Body of pancreas (tissue), 4 donors: ENCODE measurements at regions not wholly inside any gene's neighbourhood (a gene's known extent, or its start where the extent isn't known, plus 50 kb on each side); places are given as distances from the start of the nearest gene placed in this dataset.

Experiments
- ATAC-seq: fragments of 150-250 bp; one replicate; pipeline ENCODE4 v1.9.1; 2016
- DNase-seq, 4 donors: peaks; one replicate each; pipeline ENCODE4 v3.0.0-alpha.2; 2019
- H3K27ac ChIP-seq, 4 donors: fragments of 200-600 bp; sonication (generic); 1 replicate in 3 of 4; 2 replicates in 1 of 4; pipeline versions ENCODE4 v1.5.1 to v1.6.1; 2016 to 2019; ENCODE audit warnings: mild to moderate bottlenecking in 1 of 4, mixed read lengths in 1 of 4, moderate library complexity in 1 of 4
- H3K27me3 ChIP-seq, 2 donors: fragments of 200-600 bp; sonication (generic); one replicate each; pipeline ENCODE4 v1.6.0; 2016; ENCODE audit warnings: mild to moderate bottlenecking in 1 of 2
- H3K36me3 ChIP-seq, 2 donors: fragments of 200-600 bp; sonication (generic); replicated peaks in 1 of 2; 2 replicates each; pipeline ENCODE4 v1.5.1; 2016; ENCODE audit warnings: low read depth in 2 of 2; ENCODE audit not compliant: insufficient read depth in 1 of 2
- H3K4me1 ChIP-seq: fragments of 200-600 bp; sonication (generic); one replicate; pipeline ENCODE4 v1.6.0; 2016
- H3K4me3 ChIP-seq, 2 donors: fragments of 200-600 bp; sonication (generic); 1 replicate in 1 of 2; 2 replicates in 1 of 2; pipeline ENCODE4 v1.5.1; 2016 to 2019
- H3K9me3 ChIP-seq, 3 donors: fragments of 200-600 bp; sonication (generic); 1 replicate in 2 of 3; 2 replicates in 1 of 3; pipeline ENCODE4 v1.5.1; 2016
- POLR2A ChIP-seq, 3 donors: fragments of 450-650 bp; IDR thresholded peaks; one replicate each; pipeline ENCODE4 v1.6.1; 2016; ENCODE audit warnings: antibody characterized with exemption in 3 of 3, mild to moderate bottlenecking in 2 of 3
- WGBS, 2 donors: methylation state at CpG; one replicate each; pipeline ENCODE4 v1.1.5; 2017; 5-methylcytosine and 5-hydroxymethylcytosine counted together
- intact Hi-C: fragments of 100-400 bp; cut with DNase I; formaldehyde crosslinking; loops from one replicate; pipeline ENCODE4 v1.15.1; 2023
- TF ChIP-seq, protein P1 (sequence below), 7 experiments: fragments of 450-650 bp in 4 of 7; fragments of 200-600 bp in 3 of 7; sonication (generic) in 3 of 7; IDR thresholded peaks; one replicate each; pipeline ENCODE4 v1.5.1; 2016 to 2019; ENCODE audit warnings: antibody characterized with exemption in 7 of 7

DNA sequence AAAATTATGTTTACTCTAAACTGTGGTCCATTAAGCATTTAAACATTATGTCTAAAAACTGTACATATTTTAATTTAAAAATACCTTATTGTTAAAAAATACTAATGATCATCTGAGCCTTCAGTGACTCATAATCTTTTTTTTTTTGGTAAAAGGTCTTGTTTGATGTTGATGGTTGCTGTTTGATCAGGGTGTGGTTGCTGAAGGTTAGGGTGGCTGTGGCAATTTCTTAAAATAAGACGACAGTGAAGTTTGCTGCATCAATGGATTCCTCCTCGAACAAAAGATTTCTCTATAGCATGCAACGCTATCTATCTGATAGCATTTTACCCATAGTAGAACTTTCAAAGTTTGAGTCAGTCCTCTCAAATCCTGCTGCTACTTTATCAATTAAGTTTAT lies 180.0 kb upstream of the AHR start:
- H3K27ac ChIP-seq: no peak overlapping the region
- H3K4me1 ChIP-seq: no peaks in the 10 kb centered on the region
- no peaks in the 10 kb centered on the region for H3K27me3 ChIP-seq
- H3K9me3 ChIP-seq: no peaks in the 10 kb centered on the region
- H3K36me3 ChIP-seq: no peaks in the 10 kb centered on the region
- 76 to 78% methylated on average over 3 of the region's 3 CpGs for WGBS, 2 donors
- DNase-seq (no peak), ATAC-seq (no peak)
- TF ChIP-seq, protein P1, sequence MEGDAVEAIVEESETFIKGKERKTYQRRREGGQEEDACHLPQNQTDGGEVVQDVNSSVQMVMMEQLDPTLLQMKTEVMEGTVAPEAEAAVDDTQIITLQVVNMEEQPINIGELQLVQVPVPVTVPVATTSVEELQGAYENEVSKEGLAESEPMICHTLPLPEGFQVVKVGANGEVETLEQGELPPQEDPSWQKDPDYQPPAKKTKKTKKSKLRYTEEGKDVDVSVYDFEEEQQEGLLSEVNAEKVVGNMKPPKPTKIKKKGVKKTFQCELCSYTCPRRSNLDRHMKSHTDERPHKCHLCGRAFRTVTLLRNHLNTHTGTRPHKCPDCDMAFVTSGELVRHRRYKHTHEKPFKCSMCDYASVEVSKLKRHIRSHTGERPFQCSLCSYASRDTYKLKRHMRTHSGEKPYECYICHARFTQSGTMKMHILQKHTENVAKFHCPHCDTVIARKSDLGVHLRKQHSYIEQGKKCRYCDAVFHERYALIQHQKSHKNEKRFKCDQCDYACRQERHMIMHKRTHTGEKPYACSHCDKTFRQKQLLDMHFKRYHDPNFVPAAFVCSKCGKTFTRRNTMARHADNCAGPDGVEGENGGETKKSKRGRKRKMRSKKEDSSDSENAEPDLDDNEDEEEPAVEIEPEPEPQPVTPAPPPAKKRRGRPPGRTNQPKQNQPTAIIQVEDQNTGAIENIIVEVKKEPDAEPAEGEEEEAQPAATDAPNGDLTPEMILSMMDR (IDR thresholded peaks at IDR 0.05): no peak
- no peak for TF ChIP-seq POLR2A (IDR thresholded peaks at IDR 0.05)
- intact Hi-C loops: no loop called here
- H3K4me3 ChIP-seq: no peak overlapping the region

DNA sequence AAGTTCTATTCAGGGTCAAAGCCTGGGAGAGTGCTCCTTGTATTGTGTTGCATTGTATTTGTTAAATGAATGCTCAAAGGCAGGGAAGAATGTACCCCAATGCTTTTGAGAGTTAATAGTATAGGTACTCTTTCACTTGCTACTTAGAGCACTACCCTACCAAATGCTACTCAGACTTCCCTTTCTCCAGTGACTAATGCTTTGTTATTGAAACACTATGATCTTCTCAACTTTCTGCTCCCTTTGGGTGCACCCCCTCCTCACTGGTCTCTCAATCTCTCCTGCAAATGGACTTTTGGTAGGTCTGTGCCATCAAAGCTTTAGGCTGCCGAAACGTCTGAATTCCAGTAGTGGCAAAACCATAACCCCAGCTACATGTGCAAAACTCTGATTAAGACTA lies 177.7 kb upstream of the AHR start:
- intact Hi-C loops: no loop called here
- Histone ChIP-seq H3K9me3 (no peaks in the 10 kb centered on the region), H3K36me3 (no peaks in the 10 kb centered on the region), H3K4me3 (no peak overlapping the region), H3K4me1 (no peaks in the 10 kb centered on the region), H3K27ac (no peak overlapping the region), H3K27me3 (no peaks in the 10 kb centered on the region)
- TF ChIP-seq, protein P1 (IDR thresholded peaks at IDR 0.05): no peak
- no peak for TF ChIP-seq POLR2A (IDR thresholded peaks at IDR 0.05)
- WGBS, 2 donors: 64 to 88% methylated on average over 2 of the region's 2 CpGs
- ATAC-seq (no peak), DNase-seq (no peak)

DNA sequence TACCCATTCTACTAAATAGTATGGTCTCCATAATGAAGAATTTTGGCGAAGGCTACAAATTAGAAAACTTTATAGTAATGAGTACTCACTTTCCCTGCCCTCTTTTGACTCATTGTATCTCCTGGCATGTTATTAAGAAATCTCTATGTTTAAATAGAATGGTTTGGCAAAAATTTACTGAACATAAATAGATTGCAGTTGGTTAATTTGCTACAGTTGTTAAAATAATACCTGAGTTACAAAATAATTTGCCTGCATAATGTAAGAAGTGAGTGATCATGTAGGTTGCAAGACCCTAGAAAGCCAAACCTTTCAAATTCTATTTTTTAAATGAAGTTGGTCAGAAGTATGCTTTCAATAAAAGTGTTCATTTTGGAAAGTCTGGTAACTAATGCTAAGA lies 176.8 kb upstream of the AHR start:
- intact Hi-C loops: no loop called here
- TF ChIP-seq POLR2A (IDR thresholded peaks at IDR 0.05): no peak
- TF ChIP-seq, protein P1 (IDR thresholded peaks at IDR 0.05): no peak
- Histone ChIP-seq H3K36me3 (no peaks in the 10 kb centered on the region), H3K27ac (no peak overlapping the region), H3K4me1 (no peaks in the 10 kb centered on the region), H3K27me3 (no peaks in the 10 kb centered on the region), H3K9me3 (no peaks in the 10 kb centered on the region), H3K4me3 (no peak overlapping the region)
- 69 to 94% methylated on average over 1 of the region's 1 CpG for WGBS, 2 donors
- ATAC-seq: no peak
- no peak for DNase-seq

DNA sequence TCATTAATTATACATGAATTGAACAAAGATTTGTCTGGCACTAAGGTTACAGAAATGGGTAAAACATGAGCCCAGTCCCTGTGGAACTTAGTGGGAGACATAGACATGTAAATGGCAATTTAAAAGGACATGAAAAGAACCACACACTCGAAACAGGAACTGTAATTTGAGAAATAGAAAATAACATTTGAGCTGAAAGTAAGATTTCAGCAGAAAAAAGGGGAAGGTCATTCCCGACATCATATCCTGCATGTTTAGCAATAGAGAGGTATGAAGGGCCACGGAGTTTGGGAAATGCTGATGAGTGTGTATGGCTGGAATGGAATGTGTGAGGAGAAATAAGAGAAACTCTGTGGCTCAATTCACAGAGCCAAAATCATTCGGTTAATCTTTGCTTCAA lies 175.4 kb upstream of the AHR start:
- peak overlapping the region in 1 of 4 donors; percentile 23 for H3K27ac ChIP-seq
- H3K27me3 ChIP-seq: no peaks in the 10 kb centered on the region
- H3K9me3 ChIP-seq: no peaks in the 10 kb centered on the region
- 63 to 70% methylated on average over 4 of the region's 4 CpGs for WGBS, 2 donors
- H3K4me1 ChIP-seq: no peaks in the 10 kb centered on the region
- H3K4me3 ChIP-seq: no peak overlapping the region
- TF ChIP-seq POLR2A (IDR thresholded peaks at IDR 0.05): no peak
- TF ChIP-seq, protein P1 (IDR thresholded peaks at IDR 0.05): no peak
- DNase-seq (peak in 1 of 4 donors; percentile 50), ATAC-seq (peak; percentile 27)
- intact Hi-C loops: no loop called here
- H3K36me3 ChIP-seq: no peaks in the 10 kb centered on the region

DNA sequence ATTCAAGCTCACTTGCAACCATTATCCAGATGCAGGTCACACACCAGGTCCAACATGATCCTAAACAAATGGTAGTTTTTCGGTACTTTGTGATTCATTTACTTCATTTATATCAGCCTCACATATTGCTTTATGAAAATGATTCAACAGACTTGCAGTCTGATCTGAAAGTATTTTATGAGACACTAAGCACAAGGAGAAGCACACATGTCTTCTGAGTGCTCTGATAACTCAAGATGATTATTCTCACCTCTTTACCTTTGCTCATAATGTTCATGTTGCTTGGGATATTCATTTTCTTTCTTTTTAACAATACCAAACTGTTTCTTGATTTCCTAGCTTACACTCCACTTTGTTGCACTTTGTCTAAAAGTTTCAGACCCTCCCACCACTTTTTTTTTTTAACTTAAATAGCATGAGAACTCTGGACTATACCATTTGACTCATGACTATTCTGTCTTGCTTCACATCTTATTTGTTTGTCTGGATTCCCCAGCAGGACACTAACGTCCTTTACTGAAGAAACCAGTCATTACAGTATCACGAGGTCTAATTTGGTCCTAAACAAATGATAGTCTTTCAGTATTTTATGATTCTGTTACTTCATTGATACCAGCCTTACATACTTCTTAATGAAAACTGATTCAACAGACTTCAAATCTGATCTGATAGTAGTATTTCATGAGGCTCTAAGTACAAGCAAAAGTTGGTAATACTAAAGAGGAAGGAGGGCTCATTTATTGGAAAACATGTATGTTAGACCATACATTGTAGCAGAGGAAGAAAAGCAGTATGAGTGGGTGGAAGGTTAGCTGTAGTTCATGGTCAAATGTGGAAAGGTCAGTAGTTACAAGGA lies 171.8 kb upstream of the AHR start:
- Histone ChIP-seq H3K4me3 (no peak overlapping the region), H3K36me3 (no peaks in the 10 kb centered on the region), H3K4me1 (no peaks in the 10 kb centered on the region), H3K27ac (no peak overlapping the region), H3K27me3 (no peaks in the 10 kb centered on the region), H3K9me3 (no peaks in the 10 kb centered on the region)
- DNase-seq (no peak), ATAC-seq (no peak)
- TF ChIP-seq POLR2A (IDR thresholded peaks at IDR 0.05): no peak
- TF ChIP-seq, protein P1 (IDR thresholded peaks at IDR 0.05): no peak
- 70 to 75% methylated on average over 3 of the region's 3 CpGs for WGBS, 2 donors
- intact Hi-C loops: no loop called here
